ENCODE measurements at regions not wholly inside any gene's neighbourhood (a gene's known extent, or its start where the extent isn't known, plus 50 kb on each side); places are given as distances from the start of the nearest gene placed in this dataset.

DNA sequence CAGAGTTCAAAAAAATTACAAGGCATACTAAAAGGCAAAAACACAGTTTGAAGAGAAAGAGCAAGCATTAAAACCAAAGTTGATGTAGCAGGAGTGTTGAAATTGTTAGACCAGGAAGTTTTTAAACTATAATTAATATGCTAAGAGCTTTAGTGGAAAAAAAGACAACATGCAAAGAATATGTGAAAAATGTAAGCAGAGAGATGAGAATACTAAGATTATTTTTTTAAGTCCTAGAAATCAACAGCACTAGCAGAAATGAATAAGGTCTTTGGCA is 192.6 kb downstream of the ERMARD start:
- TF ChIP-seq CTCF (IDR thresholded peaks at IDR 0.05; ENCODE audit: low read depth, low read length) (no peak), POLR2A (IDR thresholded peaks at IDR 0.05; ENCODE audit: extremely low read depth, insufficient read length) (no peak)
